HK-2 (cell line): ENCODE measurements at regions not wholly inside any gene's neighbourhood (a gene's known extent, or its start where the extent isn't known, plus 50 kb on each side); places are given as distances from the start of the nearest gene placed in this dataset.

Experiments
- DNase-seq: peaks from one replicate; pipeline ENCODE4 v3.0.0-alpha.2; 2018; ENCODE audit not compliant: unreplicated experiment

DNA sequence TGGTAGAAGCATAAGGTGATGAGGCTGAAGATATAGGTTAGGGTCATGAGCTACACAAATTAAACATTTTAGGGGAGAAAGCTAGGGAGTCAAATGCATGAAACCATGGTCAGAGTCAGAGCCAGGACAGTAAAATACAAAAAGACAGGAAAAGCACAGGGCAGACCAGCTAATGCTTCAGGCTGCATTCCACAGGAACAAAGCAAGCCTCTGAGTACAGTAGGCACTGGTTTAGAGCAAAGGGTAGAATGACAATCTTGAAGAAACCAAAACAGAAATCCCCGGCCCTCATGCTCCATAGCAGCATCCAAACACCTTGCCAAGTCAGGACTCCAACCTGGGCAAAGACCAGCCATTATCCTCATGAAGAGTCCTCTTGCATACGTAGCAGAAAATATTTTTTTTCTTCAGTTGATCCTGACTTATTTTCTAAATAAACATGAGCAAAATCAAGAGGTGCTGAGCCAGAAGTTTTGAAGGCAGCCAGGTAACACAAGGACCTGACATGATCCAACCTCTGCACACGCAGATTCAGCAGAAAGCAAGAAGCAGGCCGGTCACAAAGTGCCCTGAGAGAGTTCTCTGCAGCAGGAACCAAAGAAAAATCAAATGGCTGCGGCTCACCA lies 273.1 kb downstream of the TTLL7 start:
- DNase-seq = no peak

- no peak for DNase-seq
These were observed 280.6 kb downstream of the TTLL7 start for GRCh38 chr1:83718338-83718737.

DNA sequence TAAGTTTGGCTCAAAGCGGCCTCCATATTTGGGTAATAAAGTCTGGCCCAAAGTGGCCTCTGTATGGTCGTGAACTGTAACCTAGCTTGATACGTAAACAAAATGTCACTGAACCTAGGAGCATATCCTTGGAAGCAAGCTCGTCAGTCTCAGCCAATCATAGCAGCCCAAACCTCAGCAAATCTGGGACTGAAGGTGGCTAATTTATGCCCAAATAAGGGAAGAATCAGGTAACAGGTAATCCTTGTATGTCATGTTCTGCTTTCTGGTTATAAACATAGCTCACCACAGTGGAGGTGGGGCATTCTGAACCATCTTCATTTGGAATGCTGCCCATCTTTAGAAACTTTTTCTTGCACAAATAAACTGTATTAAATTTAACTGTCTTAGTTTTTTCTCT lies 281.1 kb downstream of the TTLL7 start:
- DNase-seq = no peak

- DNase-seq = no peak
These were observed 282.3 kb downstream of the TTLL7 start for GRCh38 chr1:83716641-83717040.

GRCh38 chr1:83715550-83715949 lies 283.4 kb downstream of the TTLL7 start:
- no peak for DNase-seq

- no peak for DNase-seq
These were observed 289.3 kb downstream of the TTLL7 start for GRCh38 chr1:83709662-83710061.

- DNase-seq = no peak
These were observed 292.5 kb downstream of the TTLL7 start for GRCh38 chr1:83706354-83706938.

DNA sequence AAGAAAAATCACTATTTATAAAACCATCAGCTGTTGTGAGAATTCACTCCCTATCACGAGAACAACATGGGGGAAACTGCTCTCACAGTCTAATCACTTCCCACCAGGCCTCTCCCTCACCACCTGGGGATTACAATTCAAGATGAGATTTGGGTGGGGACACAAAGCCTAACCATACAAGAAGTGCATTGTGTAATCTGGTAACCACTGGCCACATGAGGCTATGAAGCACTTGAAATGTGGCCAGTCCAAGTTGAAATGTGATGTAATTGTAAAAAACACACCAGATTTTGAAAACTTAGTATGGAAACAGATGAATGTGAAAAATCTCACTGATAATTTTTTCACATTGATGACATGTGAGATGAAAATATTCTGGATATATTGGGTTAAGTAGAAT lies 293.8 kb downstream of the TTLL7 start:
- no peak for DNase-seq

DNA sequence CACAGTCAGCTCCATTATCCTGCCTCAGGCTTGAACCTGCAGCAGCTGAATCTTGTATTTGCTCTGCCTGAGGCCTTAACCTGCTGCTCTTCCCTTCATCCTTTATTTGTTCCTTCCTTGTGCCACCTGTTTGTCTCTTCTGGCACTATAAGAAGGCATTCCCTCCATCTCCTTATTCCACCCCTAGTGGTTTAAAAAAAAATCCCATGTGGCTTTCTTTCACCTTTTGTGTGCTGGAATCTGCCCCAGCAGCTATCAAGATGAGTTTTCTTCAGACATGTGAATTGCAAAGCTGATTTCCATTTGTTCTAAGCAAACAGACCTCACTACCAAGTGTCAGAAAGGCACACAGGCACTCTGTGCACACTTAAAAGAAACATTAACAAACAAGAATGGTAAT lies 294.6 kb downstream of the TTLL7 start:
- DNase-seq = no peak

DNA sequence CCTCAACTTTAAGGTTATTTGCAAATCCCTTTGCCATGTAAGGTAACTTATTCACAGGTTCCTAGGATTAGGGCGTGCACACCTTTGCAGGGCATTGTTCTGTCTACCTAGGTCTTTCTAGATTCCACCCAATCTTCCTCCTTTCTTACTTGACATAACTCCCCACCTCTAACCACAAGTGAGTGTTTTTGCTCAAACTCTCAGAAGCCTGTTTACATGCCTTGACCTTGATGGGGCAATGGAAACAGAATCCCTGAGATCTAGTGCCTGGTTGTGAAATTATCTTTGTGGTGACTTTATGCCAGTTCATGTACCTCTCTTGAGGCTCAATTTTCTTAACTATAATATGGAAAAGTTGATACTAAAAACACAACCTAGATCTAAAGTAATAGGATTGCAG lies 296.6 kb downstream of the TTLL7 start:
- DNase-seq = no peak

DNA sequence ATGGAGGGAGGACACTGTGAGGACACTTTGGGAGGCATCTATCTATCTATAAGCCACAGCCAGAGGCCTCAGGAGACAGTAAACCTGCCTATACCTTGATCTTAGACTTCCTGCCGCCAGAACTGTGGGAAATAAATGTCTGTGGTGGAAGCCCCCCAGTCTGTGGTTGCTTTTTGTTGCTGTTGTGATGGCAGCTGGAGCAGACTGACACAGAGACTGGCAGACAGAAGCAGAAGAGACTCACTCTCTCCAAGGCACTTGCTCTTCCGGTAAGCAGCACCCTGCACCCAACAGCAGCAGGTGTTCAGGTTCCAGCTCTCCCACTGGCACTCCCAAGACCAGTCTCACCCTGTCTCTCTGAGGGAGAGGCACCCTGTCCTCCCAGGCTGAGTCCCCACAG lies 297.6 kb downstream of the TTLL7 start:
- DNase-seq = no peak

DNA sequence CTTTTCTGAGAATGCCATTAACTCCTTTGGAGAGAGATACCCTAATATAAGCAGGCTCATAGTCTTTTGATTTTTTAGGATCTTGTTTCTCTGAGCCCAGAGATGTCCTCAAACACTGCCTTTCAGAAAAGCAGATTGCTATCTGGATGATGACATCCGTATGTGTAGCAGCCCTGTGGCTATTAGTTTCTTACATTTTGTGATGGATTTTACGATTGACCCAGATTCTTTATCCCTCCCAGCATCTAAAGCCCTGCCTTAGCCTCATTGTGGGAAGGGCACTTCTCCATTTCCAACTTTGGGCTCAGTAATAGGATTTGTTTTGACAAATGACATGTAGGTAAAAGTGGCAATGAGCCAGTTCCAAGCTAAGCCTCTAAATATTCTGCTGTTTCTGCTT lies 300.3 kb downstream of the TTLL7 start:
- no peak for DNase-seq

DNA sequence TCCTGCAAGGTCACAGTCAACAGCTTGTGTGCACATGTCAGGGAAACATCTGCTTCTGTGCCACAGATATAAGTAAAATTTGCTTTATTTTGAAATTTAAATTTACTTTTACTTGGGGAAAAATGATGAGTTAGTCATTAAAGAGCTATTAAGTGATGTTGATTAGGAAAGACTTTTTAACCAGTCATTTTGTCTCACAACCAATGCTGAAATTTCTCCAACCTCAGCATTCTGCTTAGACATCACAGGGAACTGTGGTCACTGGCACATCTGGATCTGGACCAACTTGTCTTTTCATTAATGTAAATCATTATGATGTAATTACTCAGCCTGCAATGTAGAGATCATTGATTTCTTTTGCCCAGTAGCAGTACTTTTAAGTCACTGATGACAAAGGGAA lies 301.0 kb downstream of the TTLL7 start:
- DNase-seq = no peak

DNA sequence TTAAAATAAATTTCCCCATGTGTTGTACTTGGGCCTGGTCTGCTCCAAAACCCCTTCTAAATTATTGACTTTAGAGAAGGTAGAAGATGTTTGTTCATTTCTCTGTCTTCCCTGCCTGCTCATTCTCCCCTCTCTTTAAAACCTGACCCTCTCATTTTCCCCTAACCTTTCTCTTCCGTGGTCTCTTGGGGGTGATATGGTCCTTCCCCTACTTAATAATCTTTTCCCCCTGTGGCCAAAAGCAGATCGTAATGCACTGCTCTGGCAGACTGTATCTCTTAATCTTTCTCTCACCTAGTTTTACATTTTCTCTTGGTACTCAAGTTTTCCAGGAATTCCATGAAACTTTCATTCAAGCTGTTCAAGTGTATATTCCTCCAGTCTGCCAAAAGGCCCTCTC lies 301.7 kb downstream of the TTLL7 start:
- DNase-seq = no peak

DNA sequence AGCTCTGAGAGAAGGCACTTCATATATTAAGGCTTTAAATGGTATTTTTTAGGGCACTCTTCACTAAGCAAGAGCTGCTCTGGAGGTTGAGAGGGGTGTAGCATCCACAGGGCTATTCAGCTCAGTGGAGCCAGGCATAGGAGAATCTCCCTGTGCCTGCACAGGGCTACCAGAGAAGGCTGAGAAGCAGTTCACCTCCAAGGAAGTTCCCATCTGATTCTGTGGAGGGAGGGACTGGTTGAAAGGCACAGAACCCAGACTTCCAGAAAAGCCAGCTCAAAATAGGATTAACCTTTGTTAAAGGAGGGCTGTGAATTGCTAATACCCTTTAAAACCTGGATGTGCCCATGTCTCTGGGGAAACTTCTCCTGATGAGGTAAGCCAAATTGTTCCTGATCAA lies 304.5 kb downstream of the TTLL7 start:
- no peak for DNase-seq

- no peak for DNase-seq
These were observed 305.4 kb downstream of the TTLL7 start for GRCh38 chr1:83693427-83694126.

- no peak for DNase-seq
These were observed 306.2 kb downstream of the TTLL7 start for GRCh38 chr1:83692524-83693381.

GRCh38 chr1:83691953-83692500 lies 306.9 kb downstream of the TTLL7 start:
- DNase-seq = no peak

- no peak for DNase-seq
These were observed 308.7 kb downstream of the TTLL7 start for GRCh38 chr1:83689921-83690868.

- DNase-seq = no peak
These were observed 316.8 kb downstream of the TTLL7 start for GRCh38 chr1:83682132-83682531.

GRCh38 chr1:83676106-83676505 lies 322.8 kb downstream of the TTLL7 start:
- DNase-seq = no peak
